GM12878 (cell line): ENCODE measurements at regions not wholly inside any gene's neighbourhood (a gene's known extent, or its start where the extent isn't known, plus 50 kb on each side); places are given as distances from the start of the nearest gene placed in this dataset.
A peak's percentile ranks its signal among the peaks of the same experiment; 100 is the strongest.

ENCODE experiments used
- FOS ChIP-seq: IDR thresholded peaks from 3 replicates; pipeline ENCODE4 v1.6.1; 2011; ENCODE audit warnings: borderline replicate concordance; ENCODE audit not compliant: insufficient read length; ENCODE audit errors: extremely low read depth
- FOXK2 ChIP-seq: fragments of 450-650 bp; IDR thresholded peaks from 2 replicates; pipeline ENCODE4 v1.6.1; 2017; ENCODE audit warnings: mild to moderate bottlenecking, moderate library complexity
- GATAD2B ChIP-seq: fragments of 450-650 bp; conservative IDR thresholded peaks from 2 replicates; pipeline ENCODE4 v1.6.1; 2017; ENCODE audit warnings: low read depth, mild to moderate bottlenecking, moderate library complexity
- KAT2A ChIP-seq: conservative IDR thresholded peaks from 2 replicates; pipeline ENCODE4 v1.6.1; 2011; ENCODE audit warnings: low read depth, low read length; ENCODE audit not compliant: control insufficient read depth
- NFYB ChIP-seq: IDR thresholded peaks from 2 replicates; pipeline ENCODE4 v1.6.1; 2011; ENCODE audit warnings: low read depth, mild to moderate bottlenecking, low read length, improper control_type of control experiment, moderate library complexity; ENCODE audit not compliant: insufficient read depth
- PRDM15 ChIP-seq: fragments of 450-650 bp; formaldehyde crosslinking; IDR thresholded peaks from 2 replicates; pipeline ENCODE4 v1.4.0; 2020; ENCODE audit warnings: mild to moderate bottlenecking, moderate library complexity
- TF ChIP-seq, protein P1 (sequence below): fragments of 450-650 bp; IDR thresholded peaks from 2 replicates; pipeline ENCODE4 v1.6.1; 2018; ENCODE audit warnings: borderline replicate concordance, mild to moderate bottlenecking; ENCODE audit not compliant: partially characterized antibody
- TF ChIP-seq, protein P2 (sequence below): fragments of 450-650 bp; IDR thresholded peaks from 2 replicates; pipeline ENCODE4 v1.6.1; 2017; ENCODE audit warnings: mild to moderate bottlenecking, low read depth, inconsistent platforms; ENCODE audit not compliant: poor library complexity, severe bottlenecking

- TF ChIP-seq GATAD2B = 0 out of 2 replicates have a peak, but pooled peaks have one; percentile 38
- no peak for TF ChIP-seq KAT2A
- TF ChIP-seq, protein P1, sequence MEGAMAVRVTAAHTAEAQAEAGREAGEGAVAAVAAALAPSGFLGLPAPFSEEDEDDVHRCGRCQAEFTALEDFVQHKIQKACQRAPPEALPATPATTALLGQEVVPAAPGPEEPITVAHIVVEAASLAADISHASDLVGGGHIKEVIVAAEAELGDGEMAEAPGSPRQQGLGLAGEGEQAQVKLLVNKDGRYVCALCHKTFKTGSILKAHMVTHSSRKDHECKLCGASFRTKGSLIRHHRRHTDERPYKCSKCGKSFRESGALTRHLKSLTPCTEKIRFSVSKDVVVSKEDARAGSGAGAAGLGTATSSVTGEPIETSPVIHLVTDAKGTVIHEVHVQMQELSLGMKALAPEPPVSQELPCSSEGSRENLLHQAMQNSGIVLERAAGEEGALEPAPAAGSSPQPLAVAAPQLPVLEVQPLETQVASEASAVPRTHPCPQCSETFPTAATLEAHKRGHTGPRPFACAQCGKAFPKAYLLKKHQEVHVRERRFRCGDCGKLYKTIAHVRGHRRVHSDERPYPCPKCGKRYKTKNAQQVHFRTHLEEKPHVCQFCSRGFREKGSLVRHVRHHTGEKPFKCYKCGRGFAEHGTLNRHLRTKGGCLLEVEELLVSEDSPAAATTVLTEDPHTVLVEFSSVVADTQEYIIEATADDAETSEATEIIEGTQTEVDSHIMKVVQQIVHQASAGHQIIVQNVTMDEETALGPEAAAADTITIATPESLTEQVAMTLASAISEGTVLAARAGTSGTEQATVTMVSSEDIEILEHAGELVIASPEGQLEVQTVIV = peak; percentile 29
- peak; percentile 73 for TF ChIP-seq FOXK2
- no peak for TF ChIP-seq FOS
- TF ChIP-seq, protein P2, sequence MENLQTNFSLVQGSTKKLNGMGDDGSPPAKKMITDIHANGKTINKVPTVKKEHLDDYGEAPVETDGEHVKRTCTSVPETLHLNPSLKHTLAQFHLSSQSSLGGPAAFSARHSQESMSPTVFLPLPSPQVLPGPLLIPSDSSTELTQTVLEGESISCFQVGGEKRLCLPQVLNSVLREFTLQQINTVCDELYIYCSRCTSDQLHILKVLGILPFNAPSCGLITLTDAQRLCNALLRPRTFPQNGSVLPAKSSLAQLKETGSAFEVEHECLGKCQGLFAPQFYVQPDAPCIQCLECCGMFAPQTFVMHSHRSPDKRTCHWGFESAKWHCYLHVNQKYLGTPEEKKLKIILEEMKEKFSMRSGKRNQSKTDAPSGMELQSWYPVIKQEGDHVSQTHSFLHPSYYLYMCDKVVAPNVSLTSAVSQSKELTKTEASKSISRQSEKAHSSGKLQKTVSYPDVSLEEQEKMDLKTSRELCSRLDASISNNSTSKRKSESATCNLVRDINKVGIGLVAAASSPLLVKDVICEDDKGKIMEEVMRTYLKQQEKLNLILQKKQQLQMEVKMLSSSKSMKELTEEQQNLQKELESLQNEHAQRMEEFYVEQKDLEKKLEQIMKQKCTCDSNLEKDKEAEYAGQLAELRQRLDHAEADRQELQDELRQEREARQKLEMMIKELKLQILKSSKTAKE = no peak
- TF ChIP-seq NFYB = peak; percentile 73
- TF ChIP-seq PRDM15 = no peak
These were observed 121.6 kb upstream of the ZNF92 start (continued) for GRCh38 chr7:65251851-65252620.
